ENCODE measurements at regions not wholly inside any gene's neighbourhood (a gene's known extent, or its start where the extent isn't known, plus 50 kb on each side); places are given as distances from the start of the nearest gene placed in this dataset.

DNA sequence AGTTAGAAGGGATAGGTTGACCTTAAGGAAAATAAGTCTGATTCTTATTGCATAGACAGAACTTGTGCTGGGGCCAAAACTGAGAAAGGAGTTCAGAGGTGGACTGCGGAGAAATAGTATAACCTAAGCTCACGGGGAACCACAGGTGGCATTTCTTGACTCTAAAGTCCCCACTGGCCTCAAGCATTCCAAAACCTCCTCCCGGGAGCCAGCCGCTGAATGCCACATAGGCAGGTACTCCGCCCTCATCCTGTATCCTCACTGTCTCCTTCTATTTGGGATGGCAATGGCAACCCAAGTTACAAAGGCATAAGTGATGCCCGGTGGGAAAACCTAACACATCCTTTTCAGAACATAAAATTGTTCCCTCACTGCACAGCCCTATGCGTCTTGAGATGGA, 173.0 kb downstream of the SP3 start:
- TF ChIP-seq, protein P1, sequence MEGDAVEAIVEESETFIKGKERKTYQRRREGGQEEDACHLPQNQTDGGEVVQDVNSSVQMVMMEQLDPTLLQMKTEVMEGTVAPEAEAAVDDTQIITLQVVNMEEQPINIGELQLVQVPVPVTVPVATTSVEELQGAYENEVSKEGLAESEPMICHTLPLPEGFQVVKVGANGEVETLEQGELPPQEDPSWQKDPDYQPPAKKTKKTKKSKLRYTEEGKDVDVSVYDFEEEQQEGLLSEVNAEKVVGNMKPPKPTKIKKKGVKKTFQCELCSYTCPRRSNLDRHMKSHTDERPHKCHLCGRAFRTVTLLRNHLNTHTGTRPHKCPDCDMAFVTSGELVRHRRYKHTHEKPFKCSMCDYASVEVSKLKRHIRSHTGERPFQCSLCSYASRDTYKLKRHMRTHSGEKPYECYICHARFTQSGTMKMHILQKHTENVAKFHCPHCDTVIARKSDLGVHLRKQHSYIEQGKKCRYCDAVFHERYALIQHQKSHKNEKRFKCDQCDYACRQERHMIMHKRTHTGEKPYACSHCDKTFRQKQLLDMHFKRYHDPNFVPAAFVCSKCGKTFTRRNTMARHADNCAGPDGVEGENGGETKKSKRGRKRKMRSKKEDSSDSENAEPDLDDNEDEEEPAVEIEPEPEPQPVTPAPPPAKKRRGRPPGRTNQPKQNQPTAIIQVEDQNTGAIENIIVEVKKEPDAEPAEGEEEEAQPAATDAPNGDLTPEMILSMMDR (IDR thresholded peaks at IDR 0.05 in 8 of 11, conservative IDR thresholded peaks at IDR 0.05 in 3 of 11), result no peak
- no peak for TF ChIP-seq POLR2A (IDR thresholded peaks at IDR 0.05)
- TF ChIP-seq POLR2AphosphoS5 (IDR thresholded peaks at IDR 0.05), result no peak
